Tibial artery (tissue), 4 donors: ENCODE measurements at regions not wholly inside any gene's neighbourhood (a gene's known extent, or its start where the extent isn't known, plus 50 kb on each side); places are given as distances from the start of the nearest gene placed in this dataset.

ENCODE experiments used
- DNase-seq, 2 donors: peaks; one replicate each; pipeline ENCODE4 v3.0.0-alpha.2; 2019
- H3K27ac ChIP-seq, 2 donors: fragments of 200-600 bp; sonication (generic) in 1 of 2; 1 replicate in 1 of 2; 2 replicates in 1 of 2; pipeline ENCODE4 v1.5.1; 2018 to 2019; ENCODE audit warnings: mild to moderate bottlenecking in 1 of 2
- H3K27me3 ChIP-seq, 2 donors: fragments of 200-600 bp; sonication (generic) in 1 of 2; one replicate each; pipeline versions ENCODE4 v1.5.1 to v1.6.0; 2016 to 2019
- H3K36me3 ChIP-seq, 3 donors: fragments of 200-600 bp; sonication (generic) in 2 of 3; one replicate each; pipeline ENCODE4 v1.5.1; 2016 to 2019; ENCODE audit warnings: mild to moderate bottlenecking in 2 of 3
- H3K4me1 ChIP-seq, 4 donors: fragments of 200-600 bp; sonication (generic) in 2 of 4; 1 replicate in 3 of 4; 2 replicates in 1 of 4; pipeline ENCODE4 v1.5.1; 2016 to 2019
- H3K4me3 ChIP-seq, 2 donors: fragments of 200-600 bp; sonication (generic) in 1 of 2; 1 replicate in 1 of 2; 2 replicates in 1 of 2; pipeline ENCODE4 v1.5.1; 2018 to 2019; ENCODE audit warnings: mild to moderate bottlenecking in 2 of 2
- H3K9me3 ChIP-seq, 3 donors: fragments of 200-600 bp; sonication (generic) in 1 of 3; one replicate each; pipeline ENCODE4 v1.5.1; 2016 to 2019
- intact Hi-C: fragments of 100-400 bp; cut with DNase I; formaldehyde crosslinking; loops from one replicate; pipeline ENCODE4 v1.15.0; 2023; ENCODE audit warnings: low total_unique reads
- TF ChIP-seq, protein P1 (sequence below), 2 experiments: fragments of 200-600 bp in 1 of 2; fragments of 450-650 bp in 1 of 2; IDR thresholded peaks; one replicate each; pipeline ENCODE4 v1.5.1; 2017 to 2019; ENCODE audit warnings: antibody characterized with exemption in 2 of 2, mild to moderate bottlenecking in 1 of 2, moderate library complexity in 1 of 2

DNA sequence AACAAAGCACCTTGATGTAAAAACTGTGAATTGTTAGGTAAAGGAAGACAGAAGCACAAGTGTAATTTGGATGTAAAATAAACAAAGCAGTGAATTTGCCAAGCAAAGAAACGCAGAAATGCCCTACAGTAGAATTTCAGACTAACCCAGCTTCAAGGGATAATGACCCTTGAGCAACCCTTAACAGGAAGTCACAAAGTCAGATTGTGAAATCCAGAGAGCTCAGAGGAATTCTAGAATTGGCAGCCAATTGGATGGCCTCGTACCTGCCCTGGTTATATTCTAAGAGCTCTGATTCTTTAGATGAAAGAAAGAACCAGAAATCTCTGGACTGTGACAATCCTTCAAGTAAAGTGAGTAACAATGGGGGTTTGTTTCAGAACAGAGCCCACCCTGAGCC lies 152.7 kb upstream of the CHRM3 start:
- DNase-seq: no peak
- H3K27me3 ChIP-seq: no peaks in the 10 kb centered on the region
- H3K4me3 ChIP-seq: no peak overlapping the region
- no peaks in the 10 kb centered on the region for H3K36me3 ChIP-seq
- no peaks in the 10 kb centered on the region for H3K4me1 ChIP-seq
- H3K9me3 ChIP-seq: no peaks in the 10 kb centered on the region
- intact Hi-C loops: no loop called here
- TF ChIP-seq, protein P1, sequence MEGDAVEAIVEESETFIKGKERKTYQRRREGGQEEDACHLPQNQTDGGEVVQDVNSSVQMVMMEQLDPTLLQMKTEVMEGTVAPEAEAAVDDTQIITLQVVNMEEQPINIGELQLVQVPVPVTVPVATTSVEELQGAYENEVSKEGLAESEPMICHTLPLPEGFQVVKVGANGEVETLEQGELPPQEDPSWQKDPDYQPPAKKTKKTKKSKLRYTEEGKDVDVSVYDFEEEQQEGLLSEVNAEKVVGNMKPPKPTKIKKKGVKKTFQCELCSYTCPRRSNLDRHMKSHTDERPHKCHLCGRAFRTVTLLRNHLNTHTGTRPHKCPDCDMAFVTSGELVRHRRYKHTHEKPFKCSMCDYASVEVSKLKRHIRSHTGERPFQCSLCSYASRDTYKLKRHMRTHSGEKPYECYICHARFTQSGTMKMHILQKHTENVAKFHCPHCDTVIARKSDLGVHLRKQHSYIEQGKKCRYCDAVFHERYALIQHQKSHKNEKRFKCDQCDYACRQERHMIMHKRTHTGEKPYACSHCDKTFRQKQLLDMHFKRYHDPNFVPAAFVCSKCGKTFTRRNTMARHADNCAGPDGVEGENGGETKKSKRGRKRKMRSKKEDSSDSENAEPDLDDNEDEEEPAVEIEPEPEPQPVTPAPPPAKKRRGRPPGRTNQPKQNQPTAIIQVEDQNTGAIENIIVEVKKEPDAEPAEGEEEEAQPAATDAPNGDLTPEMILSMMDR (IDR thresholded peaks at IDR 0.05): no peak
- H3K27ac ChIP-seq: no peak overlapping the region

DNA sequence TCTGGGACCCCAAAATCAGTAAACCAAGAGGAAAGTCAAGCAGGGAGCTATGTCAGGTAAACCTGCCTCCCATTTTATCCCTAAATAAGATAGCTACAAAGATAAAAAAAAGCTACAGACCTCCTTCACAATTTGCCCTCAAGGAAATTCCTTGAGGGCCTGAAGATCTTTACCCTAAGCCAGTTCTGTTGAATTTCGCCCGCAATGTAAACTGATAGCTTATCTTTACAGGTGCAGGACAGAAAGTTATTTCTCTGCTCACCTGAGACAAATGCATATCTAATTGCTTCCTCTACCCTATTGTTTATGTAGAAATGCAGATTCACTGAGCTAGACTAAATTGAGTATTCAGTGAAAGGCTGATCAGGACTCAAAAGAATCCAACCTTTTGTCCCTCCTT lies 153.4 kb upstream of the CHRM3 start:
- no peaks in the 10 kb centered on the region for H3K4me1 ChIP-seq
- no peak overlapping the region for H3K27ac ChIP-seq
- TF ChIP-seq, protein P1 (IDR thresholded peaks at IDR 0.05): no peak
- intact Hi-C loops: no loop called here
- no peaks in the 10 kb centered on the region for H3K9me3 ChIP-seq
- DNase-seq: no peak
- no peaks in the 10 kb centered on the region for H3K36me3 ChIP-seq
- H3K27me3 ChIP-seq: no peaks in the 10 kb centered on the region
- no peak overlapping the region for H3K4me3 ChIP-seq

DNA sequence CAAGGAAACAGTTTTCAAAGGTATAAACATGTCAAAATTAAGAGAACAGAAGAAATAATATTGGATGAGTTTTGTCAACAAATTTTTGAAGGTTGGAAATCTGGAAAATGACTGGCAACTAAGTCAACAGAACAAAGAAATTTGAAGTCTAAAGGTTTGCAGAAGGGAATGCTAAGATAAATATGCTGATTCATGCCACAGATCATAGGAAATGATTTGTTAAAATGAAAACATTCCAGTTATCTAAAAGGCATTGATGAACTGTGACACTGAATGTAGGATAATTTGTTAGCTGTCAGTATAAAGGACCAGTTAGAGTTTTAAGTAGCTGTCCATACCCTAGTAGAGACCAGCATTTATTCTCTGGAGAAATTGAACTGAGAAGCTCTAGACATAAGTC lies 157.9 kb upstream of the CHRM3 start:
- no peak for DNase-seq
- Histone ChIP-seq H3K27me3 (no peaks in the 10 kb centered on the region), H3K4me1 (no peaks in the 10 kb centered on the region), H3K4me3 (no peak overlapping the region), H3K9me3 (peaks cover 0 to 14% (median 11%) of the 10 kb centered on the region in 3 donors), H3K36me3 (no peaks in the 10 kb centered on the region), H3K27ac (no peak overlapping the region)
- TF ChIP-seq, protein P1 (IDR thresholded peaks at IDR 0.05): no peak
- intact Hi-C loops: no loop called here

DNA sequence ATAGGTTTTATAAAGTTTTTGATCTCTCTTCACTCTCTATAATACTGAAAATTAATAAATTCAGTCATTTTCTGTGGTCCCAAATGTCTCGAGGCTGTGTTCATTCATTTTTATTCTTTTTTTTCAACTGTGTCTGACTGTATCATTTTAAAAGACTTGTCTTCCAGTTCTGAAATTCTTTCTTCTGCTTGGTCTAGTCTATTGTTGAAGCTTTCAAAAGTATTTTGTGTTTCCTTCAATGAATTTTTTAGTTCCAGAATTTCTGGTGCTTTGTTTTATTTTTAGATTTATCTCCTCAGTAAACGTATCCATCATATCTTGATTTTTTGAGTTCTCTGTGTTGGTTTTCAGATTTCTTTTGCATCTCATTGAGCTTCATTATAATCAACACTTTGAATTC lies 161.0 kb upstream of the CHRM3 start:
- Histone ChIP-seq H3K9me3 (peaks cover 0 to 26% (median 13%) of the 10 kb centered on the region in 3 donors), H3K27me3 (no peaks in the 10 kb centered on the region), H3K36me3 (no peaks in the 10 kb centered on the region), H3K4me1 (no peaks in the 10 kb centered on the region), H3K27ac (no peak overlapping the region), H3K4me3 (no peak overlapping the region)
- intact Hi-C loops: no loop called here
- TF ChIP-seq, protein P1 (IDR thresholded peaks at IDR 0.05): no peak
- no peak for DNase-seq

DNA sequence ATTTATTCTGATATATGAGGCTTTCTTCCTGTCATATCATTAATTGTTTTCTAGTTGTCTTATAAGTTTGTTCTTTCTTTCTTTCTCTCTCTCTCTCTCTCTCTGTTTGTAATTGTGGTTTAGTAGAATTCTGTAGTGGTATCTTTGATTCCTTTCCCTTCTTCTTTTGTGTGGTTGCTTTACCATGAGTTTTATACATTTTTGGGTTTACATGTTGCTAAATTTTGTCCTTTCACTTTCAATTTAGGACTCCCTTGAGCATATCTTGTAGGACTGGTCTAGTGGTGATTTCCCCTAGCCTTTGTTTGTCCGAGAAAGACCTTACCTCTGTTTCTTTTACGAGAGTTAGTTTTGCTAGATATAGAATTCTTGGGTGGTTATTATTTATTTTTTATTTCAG lies 162.3 kb upstream of the CHRM3 start:
- no peaks in the 10 kb centered on the region for H3K27me3 ChIP-seq
- DNase-seq: no peak

More for the DNA sequence above, 162.3 kb upstream of the CHRM3 start:
- no peak overlapping the region for H3K27ac ChIP-seq
- TF ChIP-seq, protein P1 (IDR thresholded peaks at IDR 0.05): no peak
- H3K4me1 ChIP-seq: no peaks in the 10 kb centered on the region
- peaks cover 0 to 26% (median 13%) of the 10 kb centered on the region in 3 donors for H3K9me3 ChIP-seq
- intact Hi-C loops: no loop called here
- H3K36me3 ChIP-seq: no peaks in the 10 kb centered on the region
- no peak overlapping the region for H3K4me3 ChIP-seq
